ENCODE measurements at regions not wholly inside any gene's neighbourhood (a gene's known extent, or its start where the extent isn't known, plus 50 kb on each side); places are given as distances from the start of the nearest gene placed in this dataset.

DNA sequence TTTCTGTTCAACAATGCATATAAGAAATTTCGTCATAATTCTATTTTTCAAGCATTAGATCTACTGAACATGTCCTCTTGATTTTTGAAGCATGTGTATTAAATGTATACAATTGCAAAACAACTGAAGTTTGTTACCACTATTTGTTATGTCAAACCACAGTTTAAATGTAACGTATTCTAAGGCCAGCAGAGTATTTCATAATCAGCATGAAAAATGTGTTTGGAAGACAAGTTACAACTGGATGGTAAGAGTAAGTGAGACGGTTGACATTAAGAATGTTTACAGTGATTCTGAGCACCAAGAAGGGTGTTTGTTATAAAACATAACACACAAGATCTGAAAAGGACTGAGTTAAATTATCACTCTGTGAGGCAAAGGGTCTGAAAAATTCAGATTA, 738.4 kb downstream of the PLOD2 start:
- Histone ChIP-seq H2AK5ac (ENCODE audit: insufficient read length, low read length) (no peak overlapping the region), H3K9me3 (ENCODE audit: control insufficient read depth, low read depth, low read length) (no peaks in the 10 kb centered on the region), H4K20me1 (ENCODE audit: control insufficient read depth, insufficient read depth, insufficient read length) (no peaks in the 10 kb centered on the region), H4K91ac (ENCODE audit: insufficient read length, low read depth, low read length) (no peak overlapping the region), H3K23ac (ENCODE audit: insufficient read length, low read depth, low read length) (no peak overlapping the region), H4K8ac (replicated peaks; ENCODE audit: insufficient read length, low read depth, low read length) (no peak overlapping the region), H4K5ac (ENCODE audit: insufficient read length, low read depth, low read length) (no peak overlapping the region), H3K14ac (ENCODE audit: insufficient read depth, low read length) (no peak overlapping the region), H3K79me2 (ENCODE audit: insufficient read depth, low read length) (no peaks in the 10 kb centered on the region), H3K9ac (ENCODE audit: extremely low read depth, insufficient read length, low read length) (no peak overlapping the region), H2AFZ (ENCODE audit: low read length) (no peak overlapping the region), H3K27me3 (ENCODE audit: insufficient read depth, low read length) (no peaks in the 10 kb centered on the region), H3K4ac (ENCODE audit: low read depth, low read length) (no peak overlapping the region), H3K4me1 (ENCODE audit: insufficient read depth, low read length) (no peaks in the 10 kb centered on the region), H3T11ph (ENCODE audit: low read length) (no peak overlapping the region), H2BK20ac (ENCODE audit: low read depth, low read length, poor library complexity, severe bottlenecking) (no peak overlapping the region), H2BK15ac (ENCODE audit: low read depth, low read length) (no peak overlapping the region), H3K18ac (ENCODE audit: insufficient read length, low read depth, low read length) (no peak overlapping the region), H3K79me1 (ENCODE audit: insufficient read depth, low read depth, low read length, poor library complexity, severe bottlenecking) (no peaks in the 10 kb centered on the region), H2BK120ac (ENCODE audit: low read depth, low read length, poor library complexity, severe bottlenecking) (no peak overlapping the region), H3K27ac (ENCODE audit: insufficient read length, low read depth, low read length) (no peak overlapping the region), H3K56ac (ENCODE audit: insufficient read length, low read depth, low read length) (no peak overlapping the region), H2BK5ac (ENCODE audit: insufficient read length, low read length) (no peak overlapping the region), H3K4me2 (ENCODE audit: insufficient read depth, insufficient read length, low read length) (no peak overlapping the region), H3K23me2 (ENCODE audit: insufficient read length, low read depth, low read length, poor library complexity, severe bottlenecking) (no peaks in the 10 kb centered on the region), H2BK12ac (ENCODE audit: insufficient read length, low read depth, low read length) (no peak overlapping the region)
- no peaks in the 10 kb centered on the region for H3K36me3 Mint-ChIP-seq (ENCODE audit: insufficient read depth in 1 of 3, low read depth in 3 of 3)
- no peak for DNase-seq
- no peaks in the 10 kb centered on the region for H3K9me3 Mint-ChIP-seq
- no peaks in the 10 kb centered on the region for H3K27me3 Mint-ChIP-seq (ENCODE audit: low read depth)
- no peak overlapping the region for H3K4me3 Mint-ChIP-seq
- H3K4me1 Mint-ChIP-seq: peaks cover 2 to 3% of the 10 kb centered on the region in 2 experiments; a peak in 2 of 4 replicates
- TF ChIP-seq CTCF (conservative IDR thresholded peaks at IDR 0.05): no peak
- WGBS (ENCODE audit: extremely low coverage, insufficient read length, low lambda C conversion rate): no CpG with 5 or more reads among the region's 3 CpGs
- no peak overlapping the region for H3K27ac Mint-ChIP-seq

All from H9 (cell line).